Epithelial cell of proximal tubule (primary cell): ENCODE measurements at regions not wholly inside any gene's neighbourhood (a gene's known extent, or its start where the extent isn't known, plus 50 kb on each side); places are given as distances from the start of the nearest gene placed in this dataset.

Source experiments
- DNase-seq: peaks from one replicate; pipeline ENCODE4 v3.0.0-alpha.2; 2011; ENCODE audit warnings: low read depth
- H3K4me3 ChIP-seq: 2 replicates; pipeline ENCODE4 v1.5.1; 2011; ENCODE audit warnings: low read depth, mild to moderate bottlenecking, low read length
- CTCF ChIP-seq: conservative IDR thresholded peaks from 2 replicates; pipeline ENCODE4 v1.5.1; 2012; ENCODE audit warnings: low read depth, mild to moderate bottlenecking, low read length

GRCh38 chr1:187146388-187146787 lies 317.6 kb downstream of the PLA2G4A start:
- no peak overlapping the region for H3K4me3 ChIP-seq
- no peak for TF ChIP-seq CTCF
- DNase-seq: no peak

GRCh38 chr1:187151555-187151954 lies 322.8 kb downstream of the PLA2G4A start:
- H3K4me3 ChIP-seq: no peak overlapping the region
- TF ChIP-seq CTCF: no peak
- DNase-seq: no peak

GRCh38 chr1:187153047-187153446 lies 324.3 kb downstream of the PLA2G4A start:
- TF ChIP-seq CTCF: no peak
- no peak overlapping the region for H3K4me3 ChIP-seq
- DNase-seq: no peak

GRCh38 chr1:187157115-187157514 lies 328.4 kb downstream of the PLA2G4A start:
- no peak for DNase-seq
- TF ChIP-seq CTCF: no peak

GRCh38 chr1:187157552-187157951 lies 328.8 kb downstream of the PLA2G4A start:
- no peak overlapping the region for H3K4me3 ChIP-seq
- DNase-seq: no peak
- TF ChIP-seq CTCF: no peak

More at GRCh38 chr1:187157115-187157514, 328.4 kb downstream of the PLA2G4A start:
- no peak overlapping the region for H3K4me3 ChIP-seq

GRCh38 chr1:187167555-187167954 lies 338.8 kb downstream of the PLA2G4A start:
- H3K4me3 ChIP-seq: no peak overlapping the region
- no peak for DNase-seq
- TF ChIP-seq CTCF: no peak

GRCh38 chr1:187168297-187168696 lies 339.5 kb downstream of the PLA2G4A start:
- DNase-seq: no peak
- H3K4me3 ChIP-seq: no peak overlapping the region
- TF ChIP-seq CTCF: no peak
